AG04450 (cell line): ENCODE measurements at regions not wholly inside any gene's neighbourhood (a gene's known extent, or its start where the extent isn't known, plus 50 kb on each side); places are given as distances from the start of the nearest gene placed in this dataset.

ENCODE experiments used
- CTCF ChIA-PET: fragments of 300-600, 350-600 bp; formaldehyde crosslinking; extraction: SDS; loops from one replicate; lab custom pipeline; 2022; ENCODE audit warnings: antibody characterized with exemption, inconsistent platforms; lab: Charles Lee
- POLR2A ChIA-PET: fragments of 350-600 bp; formaldehyde crosslinking; extraction: SDS; loops from one replicate; lab custom pipeline; 2021; ENCODE audit warnings: antibody characterized with exemption, inconsistent platforms; lab: Yijun Ruan, JAX
- DNase-seq: peaks from one replicate; pipeline ENCODE4 v3.0.0-alpha.2; 2011; ENCODE audit warnings: low read depth, low spot score
- H3K27ac ChIP-seq: one replicate; pipeline ENCODE4 v1.5.1; 2012; ENCODE audit warnings: low read depth, low read length, control low read depth
- H3K27me3 ChIP-seq: one replicate; pipeline ENCODE4 v1.6.0; 2012; ENCODE audit warnings: low read length; ENCODE audit not compliant: control insufficient read depth, insufficient read depth
- H3K4me3 ChIP-seq: 2 replicates; pipeline ENCODE4 v1.5.1; 2011; ENCODE audit warnings: mild to moderate bottlenecking, low read depth, low read length, control low read depth
- H3K9me3 ChIP-seq: 2 replicates; pipeline ENCODE4 v1.5.1; 2012; ENCODE audit warnings: low read length; ENCODE audit not compliant: control insufficient read depth, insufficient read depth
- CTCF ChIP-seq: IDR thresholded peaks from 2 replicates; pipeline ENCODE4 v1.5.1; 2011; ENCODE audit warnings: low read depth, low read length, control low read depth, inconsistent platforms

GRCh38 chrX:81348388-81348787 is 146.5 kb downstream of the SH3BGRL start:
- TF ChIP-seq CTCF: no peak
- no peaks in the 10 kb centered on the region for H3K9me3 ChIP-seq
- H3K4me3 ChIP-seq: no peak overlapping the region
- ChIA-PET CTCF (no interaction called here), POLR2A (no interaction called here)
- H3K27me3 ChIP-seq: no peaks in the 10 kb centered on the region
- no peak overlapping the region for H3K27ac ChIP-seq
- DNase-seq: no peak

- Histone ChIP-seq H3K27me3 (no peaks in the 10 kb centered on the region), H3K4me3 (no peak overlapping the region), H3K27ac (no peak overlapping the region), H3K9me3 (no peaks in the 10 kb centered on the region)
- CTCF ChIA-PET: no interaction called here
- TF ChIP-seq CTCF: no peak
- POLR2A ChIA-PET: no interaction called here
- no peak for DNase-seq
Observed at GRCh38 chrX:81354954-81355353, 153.1 kb downstream of the SH3BGRL start.

DNA sequence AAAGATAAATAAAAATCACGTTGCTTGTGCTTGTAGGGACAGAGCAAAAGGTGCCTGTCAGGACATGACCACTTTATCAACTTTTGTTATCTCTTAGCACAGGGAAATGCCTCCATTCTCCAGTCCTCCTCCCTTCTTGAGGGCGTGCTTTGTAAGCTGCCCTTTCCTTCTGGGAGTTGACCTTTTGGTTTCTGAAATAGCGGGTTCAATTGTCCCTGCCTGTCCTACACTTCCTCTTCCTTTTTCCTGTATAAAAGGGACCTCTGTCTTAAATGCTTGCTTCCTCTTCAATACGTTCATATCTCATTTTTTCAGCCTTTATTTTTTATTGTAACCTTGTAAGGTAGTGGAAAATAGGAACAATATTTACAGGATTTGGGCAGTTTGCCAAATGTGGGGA is 153.5 kb downstream of the SH3BGRL start:
- Histone ChIP-seq H3K9me3 (no peaks in the 10 kb centered on the region), H3K27ac (no peak overlapping the region), H3K27me3 (no peaks in the 10 kb centered on the region), H3K4me3 (no peak overlapping the region)
- no peak for DNase-seq
- POLR2A ChIA-PET: no interaction called here
- CTCF ChIA-PET: no interaction called here
- no peak for TF ChIP-seq CTCF

DNA sequence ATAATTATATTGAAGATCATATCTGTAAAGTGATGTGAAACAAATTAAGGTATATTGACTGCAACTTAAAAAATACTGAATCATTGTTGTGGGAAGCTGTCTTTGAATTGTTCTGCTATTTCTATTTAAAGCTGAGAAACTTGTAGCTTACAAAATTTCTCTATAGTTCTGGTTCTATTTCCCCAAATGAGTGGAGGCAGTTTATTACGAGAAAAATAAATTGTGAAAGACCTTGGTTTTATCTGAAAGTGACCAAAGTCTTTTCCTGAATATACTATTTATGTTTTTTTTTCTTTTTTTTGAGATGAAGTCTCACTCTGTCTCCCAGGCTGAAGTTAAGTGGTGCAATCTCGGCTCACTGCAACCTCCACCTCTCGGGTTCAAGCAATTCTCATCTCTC is 165.4 kb downstream of the SH3BGRL start:
- POLR2A ChIA-PET: no interaction called here
- H3K27me3 ChIP-seq: no peaks in the 10 kb centered on the region
- no peak overlapping the region for H3K27ac ChIP-seq
- CTCF ChIA-PET: interaction anchor here (1.9 kb wide), 1 partner anchor 10 kb away, joined by 11 read pairs; no protein-coding TSS in a partner anchor
- TF ChIP-seq CTCF: no peak
- no peak overlapping the region for H3K4me3 ChIP-seq
- DNase-seq: no peak
- H3K9me3 ChIP-seq: no peaks in the 10 kb centered on the region

GRCh38 chrX:81377329-81377728 is 175.4 kb downstream of the SH3BGRL start:
- CTCF ChIA-PET: interaction anchor here (0.7 to 2.4 kb wide), 17 partner anchors 10 to 258 kb away, joined by 3 to 29 read pairs (median 4); partner anchors contain the start of genes HMGN5 and SH3BGRL
- POLR2A ChIA-PET: no interaction called here
- H3K9me3 ChIP-seq: no peaks in the 10 kb centered on the region
- H3K27ac ChIP-seq: no peak overlapping the region
- DNase-seq: peak; percentile 1
- H3K27me3 ChIP-seq: no peaks in the 10 kb centered on the region
- peak; percentile 53 for TF ChIP-seq CTCF
- H3K4me3 ChIP-seq: no peak overlapping the region
